ENCODE measurements at regions not wholly inside any gene's neighbourhood (a gene's known extent, or its start where the extent isn't known, plus 50 kb on each side); places are given as distances from the start of the nearest gene placed in this dataset.
"Not testable (repeated sequence)": the region's sequence is repeated elsewhere in the genome, so short reads cannot be mapped to it uniquely, and the experiment has no call there.

DNA sequence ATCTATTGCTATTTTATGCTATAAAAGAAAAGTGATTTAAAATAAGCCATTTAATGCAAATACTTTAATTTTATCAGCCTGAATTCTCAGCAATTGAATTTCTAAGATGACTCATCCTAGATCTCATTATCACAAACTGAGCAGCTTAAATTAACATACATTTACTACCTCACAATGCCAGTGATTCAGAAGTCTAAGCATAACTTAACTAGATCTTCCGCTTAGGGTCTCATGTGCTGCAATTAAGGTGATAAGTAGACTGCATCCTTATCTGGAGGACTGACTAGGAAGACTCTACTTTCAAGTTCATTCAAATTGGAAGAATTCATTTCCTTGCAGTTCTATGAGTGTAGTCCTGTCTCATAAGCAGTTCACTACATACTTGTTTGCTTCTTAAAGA, 286.6 kb downstream of the COL11A1 start:
- DNase-seq, result no peak
- CTCF ChIA-PET, result no interaction called here
- Mint-ChIP-seq H3K4me1 (no peaks in the 10 kb centered on the region), H3K9me3 (peaks cover 5% of the 10 kb centered on the region), H3K27ac (no peak overlapping the region), H3K36me3 (ENCODE audit: low read depth) (no peaks in the 10 kb centered on the region), H3K4me3 (no peak overlapping the region), H3K27me3 (no peaks in the 10 kb centered on the region)
- POLR2A ChIA-PET, result no interaction called here

GRCh38 chr1:102800406-102800805, 307.9 kb downstream of the COL11A1 start:
- DNase-seq, result no peak
- ChIA-PET POLR2A (no interaction called here), CTCF (no interaction called here)
- Mint-ChIP-seq H3K27me3 (no peaks in the 10 kb centered on the region), H3K4me3 (no peak overlapping the region), H3K27ac (no peak overlapping the region), H3K9me3 (peaks cover 2% of the 10 kb centered on the region), H3K36me3 (ENCODE audit: low read depth) (no peaks in the 10 kb centered on the region), H3K4me1 (no peaks in the 10 kb centered on the region)

GRCh38 chr1:102799496-102799895, 308.8 kb downstream of the COL11A1 start:
- no peak for DNase-seq
- Mint-ChIP-seq H3K36me3 (ENCODE audit: low read depth) (no peaks in the 10 kb centered on the region), H3K4me3 (no peak overlapping the region), H3K27me3 (no peaks in the 10 kb centered on the region), H3K4me1 (no peaks in the 10 kb centered on the region), H3K27ac (no peak overlapping the region), H3K9me3 (peaks cover 2% of the 10 kb centered on the region)
- ChIA-PET POLR2A (no interaction called here), CTCF (no interaction called here)

DNA sequence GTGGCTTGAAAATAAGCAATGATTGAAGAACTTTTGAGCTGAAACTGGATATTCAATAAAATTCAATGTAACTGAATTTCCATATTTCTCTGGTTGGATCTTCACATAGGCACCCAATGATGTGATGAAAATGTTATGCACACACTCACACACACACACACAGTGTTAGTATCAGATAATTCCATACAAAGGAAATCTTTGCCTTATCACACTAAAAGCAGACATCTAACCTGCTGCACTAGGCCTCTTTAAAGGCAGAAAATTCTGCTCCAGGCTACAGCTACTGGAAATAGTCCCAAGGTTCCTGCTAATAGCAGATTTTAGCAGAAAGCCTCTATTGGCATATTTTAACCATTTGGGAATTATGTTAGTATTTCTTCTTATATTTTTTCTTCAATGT, 309.6 kb downstream of the COL11A1 start:
- DNase-seq, result no peak
- CTCF ChIA-PET, result no interaction called here
- Mint-ChIP-seq H3K4me1 (no peaks in the 10 kb centered on the region), H3K27me3 (no peaks in the 10 kb centered on the region), H3K27ac (no peak overlapping the region), H3K36me3 (ENCODE audit: low read depth) (no peaks in the 10 kb centered on the region), H3K4me3 (no peak overlapping the region), H3K9me3 (peaks cover 2% of the 10 kb centered on the region)
- POLR2A ChIA-PET, result no interaction called here

- POLR2A ChIA-PET, result no interaction called here
- Mint-ChIP-seq H3K9me3 (no peaks in the 10 kb centered on the region), H3K4me1 (no peaks in the 10 kb centered on the region)
Observed at GRCh38 chr1:102796429-102796828, 311.9 kb downstream of the COL11A1 start.

DNA sequence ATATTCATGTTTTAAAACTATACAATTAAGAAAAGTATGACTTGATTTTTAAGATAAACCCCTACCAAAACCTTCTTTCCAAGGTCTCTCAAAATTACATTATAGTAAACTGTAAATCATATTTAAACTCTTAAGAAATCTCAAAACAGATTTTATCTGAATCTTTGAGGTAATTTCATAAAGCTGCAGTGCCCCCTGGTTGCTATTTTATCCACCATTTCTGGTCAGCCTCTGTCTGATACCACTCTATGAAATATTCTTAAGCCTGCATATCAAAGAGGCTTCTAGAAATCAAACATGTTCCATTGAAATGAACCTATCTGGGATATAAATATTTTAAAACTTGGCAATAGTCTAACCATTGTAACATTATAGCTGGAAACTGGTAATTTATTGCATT, 317.3 kb downstream of the COL11A1 start:
- ChIA-PET CTCF (no interaction called here), POLR2A (no interaction called here)
- no peak for DNase-seq
- no peaks in the 10 kb centered on the region for H3K9me3 Mint-ChIP-seq
- H3K36me3 Mint-ChIP-seq (ENCODE audit: low read depth), result no peaks in the 10 kb centered on the region
- H3K27me3 Mint-ChIP-seq, result no peaks in the 10 kb centered on the region
- no peak overlapping the region for H3K27ac Mint-ChIP-seq
- no peak overlapping the region for H3K4me3 Mint-ChIP-seq
- no peaks in the 10 kb centered on the region for H3K4me1 Mint-ChIP-seq

More at GRCh38 chr1:102796429-102796828, 311.9 kb downstream of the COL11A1 start:
- DNase-seq, result no peak
- no peaks in the 10 kb centered on the region for H3K27me3 Mint-ChIP-seq
- no peak overlapping the region for H3K27ac Mint-ChIP-seq
- CTCF ChIA-PET, result no interaction called here
- no peaks in the 10 kb centered on the region for H3K36me3 Mint-ChIP-seq (ENCODE audit: low read depth)
- no peak overlapping the region for H3K4me3 Mint-ChIP-seq

- H3K4me3 Mint-ChIP-seq; H3K27ac Mint-ChIP-seq; H3K4me1 Mint-ChIP-seq; DNase-seq; H3K9me3 Mint-ChIP-seq; POLR2A ChIA-PET; CTCF ChIA-PET; H3K27me3 Mint-ChIP-seq; H3K36me3 Mint-ChIP-seq (ENCODE audit: low read depth): not testable (repeated sequence)
Observed at GRCh38 chr1:102789951-102790350, 318.4 kb downstream of the COL11A1 start.

- no peak for DNase-seq
- CTCF ChIA-PET, result no interaction called here
Observed at GRCh38 chr1:102783487-102783886, 324.8 kb downstream of the COL11A1 start.

DNA sequence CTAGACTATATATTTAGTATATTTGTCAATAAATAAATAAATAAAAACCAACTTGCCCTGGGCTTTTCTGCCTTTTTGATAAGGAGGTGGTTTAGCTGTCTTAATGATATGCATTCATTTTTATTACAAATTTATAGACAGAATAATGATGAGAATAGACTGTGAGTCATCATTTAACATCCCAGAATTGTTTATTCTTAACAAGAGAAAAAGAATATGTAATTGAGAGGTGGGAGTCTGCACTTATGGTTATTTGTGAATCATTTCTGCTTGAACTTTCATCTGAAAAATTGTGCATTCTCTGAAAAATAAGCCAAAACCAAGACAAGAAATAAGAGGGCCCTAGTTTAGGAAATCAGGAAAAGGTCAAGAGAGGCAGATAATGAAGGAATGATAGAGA, 326.2 kb downstream of the COL11A1 start:
- H3K27ac Mint-ChIP-seq, result no peak overlapping the region
- ChIA-PET POLR2A (no interaction called here), CTCF (no interaction called here)
- H3K4me1 Mint-ChIP-seq, result no peaks in the 10 kb centered on the region
- H3K9me3 Mint-ChIP-seq, result peaks cover 3% of the 10 kb centered on the region
- H3K4me3 Mint-ChIP-seq, result no peak overlapping the region
- no peak for DNase-seq
- H3K27me3 Mint-ChIP-seq, result no peaks in the 10 kb centered on the region
- H3K36me3 Mint-ChIP-seq (ENCODE audit: low read depth), result no peaks in the 10 kb centered on the region

More at GRCh38 chr1:102783487-102783886, 324.8 kb downstream of the COL11A1 start:
- H3K4me1 Mint-ChIP-seq, result no peaks in the 10 kb centered on the region
- no peaks in the 10 kb centered on the region for H3K27me3 Mint-ChIP-seq
- POLR2A ChIA-PET, result no interaction called here
- no peak overlapping the region for H3K27ac Mint-ChIP-seq
- H3K9me3 Mint-ChIP-seq, result peaks cover 3% of the 10 kb centered on the region
- H3K4me3 Mint-ChIP-seq, result no peak overlapping the region
- H3K36me3 Mint-ChIP-seq (ENCODE audit: low read depth), result no peaks in the 10 kb centered on the region

- DNase-seq, result no peak
- POLR2A ChIA-PET, result no interaction called here
- Mint-ChIP-seq H3K9me3 (no peaks in the 10 kb centered on the region), H3K27me3 (no peaks in the 10 kb centered on the region), H3K4me3 (no peak overlapping the region), H3K4me1 (no peaks in the 10 kb centered on the region), H3K27ac (no peak overlapping the region), H3K36me3 (ENCODE audit: low read depth) (no peaks in the 10 kb centered on the region)
- CTCF ChIA-PET, result no interaction called here
Observed at GRCh38 chr1:102776071-102776470, 332.3 kb downstream of the COL11A1 start.

GRCh38 chr1:102772831-102773230, 335.5 kb downstream of the COL11A1 start:
- ChIA-PET POLR2A (no interaction called here), CTCF (no interaction called here)
- no peaks in the 10 kb centered on the region for H3K36me3 Mint-ChIP-seq (ENCODE audit: low read depth)
- H3K27me3 Mint-ChIP-seq, result no peaks in the 10 kb centered on the region
- no peaks in the 10 kb centered on the region for H3K4me1 Mint-ChIP-seq
- H3K9me3 Mint-ChIP-seq, result no peaks in the 10 kb centered on the region
- no peak overlapping the region for H3K27ac Mint-ChIP-seq
- no peak for DNase-seq
- no peak overlapping the region for H3K4me3 Mint-ChIP-seq

DNA sequence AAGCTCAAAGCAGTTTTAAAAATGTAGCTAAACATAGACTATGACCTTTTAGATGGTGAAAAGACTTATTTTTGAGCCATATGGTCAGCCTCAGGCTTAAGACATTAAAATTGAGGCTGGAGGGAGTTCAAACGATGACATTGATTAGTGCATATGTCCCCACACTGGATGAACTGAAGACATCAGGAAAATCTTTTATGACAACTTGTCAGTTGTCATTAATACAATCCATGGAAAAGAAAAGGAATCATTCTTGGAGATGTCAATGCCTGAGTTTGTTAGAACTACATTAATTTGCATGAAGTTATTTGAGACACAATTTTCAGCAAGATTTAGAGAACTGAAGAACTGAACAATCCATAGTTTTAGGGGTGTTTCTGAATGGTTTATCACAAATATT, 349.9 kb downstream of the COL11A1 start:
- Mint-ChIP-seq H3K9me3 (no peaks in the 10 kb centered on the region), H3K27me3 (no peaks in the 10 kb centered on the region), H3K36me3 (ENCODE audit: low read depth) (no peaks in the 10 kb centered on the region), H3K27ac (no peak overlapping the region), H3K4me3 (no peak overlapping the region), H3K4me1 (no peaks in the 10 kb centered on the region)
- ChIA-PET POLR2A (no interaction called here), CTCF (no interaction called here)
- DNase-seq, result no peak

DNA sequence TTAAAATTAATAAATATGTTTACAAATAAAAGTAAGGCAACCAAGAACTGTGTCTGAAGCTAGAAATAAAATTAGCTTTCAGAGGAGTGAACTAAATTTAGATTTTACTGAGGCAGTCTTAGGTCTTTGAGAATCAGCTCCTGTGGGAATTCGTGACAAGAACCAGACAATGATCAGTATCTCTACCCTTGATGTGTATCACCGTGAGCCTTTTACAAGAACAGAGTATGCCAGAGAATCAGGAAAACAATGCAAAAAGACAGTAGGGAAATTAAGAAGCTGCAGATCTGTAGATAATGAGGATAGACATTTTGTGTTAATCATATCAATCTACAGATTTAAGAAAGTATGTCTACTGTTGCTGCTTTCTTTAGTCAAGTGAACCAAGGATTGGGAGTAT, 351.0 kb downstream of the COL11A1 start:
- Mint-ChIP-seq H3K27me3 (no peaks in the 10 kb centered on the region), H3K4me1 (no peaks in the 10 kb centered on the region), H3K36me3 (ENCODE audit: low read depth) (no peaks in the 10 kb centered on the region), H3K27ac (no peak overlapping the region), H3K4me3 (no peak overlapping the region), H3K9me3 (no peaks in the 10 kb centered on the region)
- no peak for DNase-seq
- CTCF ChIA-PET, result no interaction called here
- POLR2A ChIA-PET, result no interaction called here

DNA sequence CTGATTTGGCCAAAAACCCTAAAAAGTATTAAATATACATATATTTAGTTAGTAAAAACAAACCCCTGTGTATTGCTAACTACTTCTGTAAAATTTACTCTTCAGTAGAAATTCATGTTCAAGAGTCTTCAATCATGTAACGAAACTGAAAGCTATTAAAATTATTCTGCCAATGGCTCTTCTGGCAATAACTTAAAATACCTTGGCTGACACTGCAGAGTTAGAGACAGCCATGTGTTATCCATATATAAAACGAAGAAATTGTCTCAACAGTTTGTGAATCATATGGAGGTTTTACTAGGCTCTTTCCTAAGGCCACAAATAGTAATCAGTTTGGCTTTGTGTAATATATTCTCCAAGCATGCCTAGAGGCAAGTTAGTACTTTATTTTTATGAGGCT, 357.2 kb downstream of the COL11A1 start:
- CTCF ChIA-PET, result no interaction called here
- POLR2A ChIA-PET, result no interaction called here
- H3K4me3 Mint-ChIP-seq, result no peak overlapping the region
- H3K27ac Mint-ChIP-seq, result no peak overlapping the region
- H3K4me1 Mint-ChIP-seq, result no peaks in the 10 kb centered on the region
- H3K27me3 Mint-ChIP-seq, result no peaks in the 10 kb centered on the region
- no peaks in the 10 kb centered on the region for H3K36me3 Mint-ChIP-seq (ENCODE audit: low read depth)
- DNase-seq, result no peak
- no peaks in the 10 kb centered on the region for H3K9me3 Mint-ChIP-seq

DNA sequence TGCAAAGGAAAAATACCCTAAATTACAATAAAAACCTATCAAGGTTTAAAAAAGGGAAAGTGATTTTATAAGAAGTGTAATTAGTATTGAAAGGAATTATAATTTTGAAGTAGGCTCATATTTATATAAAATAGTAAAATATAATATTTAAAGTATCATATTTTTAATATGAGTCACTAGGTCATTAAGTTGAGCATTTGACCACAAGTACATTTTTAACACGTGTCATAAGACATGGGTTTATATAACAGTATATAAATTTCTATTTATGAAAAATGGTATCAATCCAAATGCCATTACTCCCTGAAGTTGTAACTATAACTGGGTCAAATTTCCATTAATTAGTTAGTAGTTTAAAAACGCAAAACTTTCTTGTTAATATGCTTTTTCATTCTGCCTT, 365.9 kb downstream of the COL11A1 start:
- Mint-ChIP-seq H3K4me3 (no peak overlapping the region), H3K27me3 (no peaks in the 10 kb centered on the region), H3K4me1 (no peaks in the 10 kb centered on the region), H3K9me3 (no peaks in the 10 kb centered on the region), H3K27ac (no peak overlapping the region), H3K36me3 (ENCODE audit: low read depth) (no peaks in the 10 kb centered on the region)
- ChIA-PET POLR2A (no interaction called here), CTCF (no interaction called here)
- DNase-seq, result no peak

Data from activated CD4-positive, alpha-beta T cell treated with anti-CD3 and anti-CD28 coated beads, Interleukin-2, amount 10 ng/mL, durations not matched to agents 7 days and 5 days (primary cell).